ENCODE measurements at regions not wholly inside any gene's neighbourhood (a gene's known extent, or its start where the extent isn't known, plus 50 kb on each side); places are given as distances from the start of the nearest gene placed in this dataset.

- Histone ChIP-seq H3K4me3 (no peak overlapping the region), H3K27me3 (no peaks in the 10 kb centered on the region), H3K27ac (no peak overlapping the region), H3K9me3 (no peaks in the 10 kb centered on the region), H3K4me1 (no peaks in the 10 kb centered on the region), H3K36me3 (no peaks in the 10 kb centered on the region)
- TF ChIP-seq CTCF (IDR thresholded peaks at IDR 0.05): no peak
- DNase-seq (ENCODE audit: low spot score): no peak
Observed at GRCh38 chr10:117723343-117723742, 180.8 kb downstream of the EMX2 start.

- TF ChIP-seq CTCF (IDR thresholded peaks at IDR 0.05): no peak
Observed at GRCh38 chr10:117725993-117726392, 183.4 kb downstream of the EMX2 start.

GRCh38 chr10:117726596-117727295, 184.2 kb downstream of the EMX2 start:
- DNase-seq (ENCODE audit: low spot score): peak; percentile 40
- no peaks in the 10 kb centered on the region for H3K36me3 ChIP-seq
- TF ChIP-seq CTCF (IDR thresholded peaks at IDR 0.05): no peak
- H3K4me3 ChIP-seq: no peak overlapping the region
- no peaks in the 10 kb centered on the region for H3K9me3 ChIP-seq
- no peak overlapping the region for H3K27ac ChIP-seq
- H3K4me1 ChIP-seq: no peaks in the 10 kb centered on the region
- no peaks in the 10 kb centered on the region for H3K27me3 ChIP-seq

More at GRCh38 chr10:117725993-117726392, 183.4 kb downstream of the EMX2 start:
- no peak overlapping the region for H3K4me3 ChIP-seq
- no peak overlapping the region for H3K27ac ChIP-seq
- no peaks in the 10 kb centered on the region for H3K36me3 ChIP-seq
- no peaks in the 10 kb centered on the region for H3K27me3 ChIP-seq
- H3K9me3 ChIP-seq: no peaks in the 10 kb centered on the region
- H3K4me1 ChIP-seq: no peaks in the 10 kb centered on the region
- DNase-seq (ENCODE audit: low spot score): no peak

- TF ChIP-seq CTCF (IDR thresholded peaks at IDR 0.05): no peak
- no peaks in the 10 kb centered on the region for H3K9me3 ChIP-seq
- no peaks in the 10 kb centered on the region for H3K27me3 ChIP-seq
- peak; percentile 18 for DNase-seq (ENCODE audit: low spot score)
- H3K27ac ChIP-seq: no peak overlapping the region
- H3K36me3 ChIP-seq: no peaks in the 10 kb centered on the region
- H3K4me3 ChIP-seq: no peak overlapping the region
- H3K4me1 ChIP-seq: no peaks in the 10 kb centered on the region
Observed at GRCh38 chr10:117727421-117727820, 184.9 kb downstream of the EMX2 start.

GRCh38 chr10:117728087-117728486, 185.5 kb downstream of the EMX2 start:
- Histone ChIP-seq H3K4me3 (no peak overlapping the region), H3K27me3 (no peaks in the 10 kb centered on the region), H3K9me3 (no peaks in the 10 kb centered on the region), H3K4me1 (no peaks in the 10 kb centered on the region), H3K27ac (no peak overlapping the region), H3K36me3 (no peaks in the 10 kb centered on the region)
- no peak for TF ChIP-seq CTCF (IDR thresholded peaks at IDR 0.05)
- DNase-seq (ENCODE audit: low spot score): no peak

- DNase-seq (ENCODE audit: low spot score): no peak
- Histone ChIP-seq H3K36me3 (no peaks in the 10 kb centered on the region), H3K4me1 (no peaks in the 10 kb centered on the region), H3K9me3 (no peaks in the 10 kb centered on the region), H3K27me3 (no peaks in the 10 kb centered on the region), H3K27ac (no peak overlapping the region), H3K4me3 (no peak overlapping the region)
- TF ChIP-seq CTCF (IDR thresholded peaks at IDR 0.05): no peak
Observed at GRCh38 chr10:117729156-117729555, 186.6 kb downstream of the EMX2 start.

Measured in right atrium auricular region (tissue), 2 donors.